PC-3 (cell line): ENCODE measurements at regions not wholly inside any gene's neighbourhood (a gene's known extent, or its start where the extent isn't known, plus 50 kb on each side); places are given as distances from the start of the nearest gene placed in this dataset.

Experiments used
- ATAC-seq: fragments of 200-7000 bp; cut with Tn5 transposase; 2 replicates; pipeline ENCODE4 v1.9.1; 2020; ENCODE audit warnings: mild to moderate bottlenecking, moderate library complexity
- BruUV-seq: library from RNA; stranded (reverse); fragments of 400-500 nt; replicated peaks from 2 replicates; lab custom pipeline; 2021; lab: Mats Ljungman, UMichigan
- CTCF ChIA-PET: fragments of 300-600 bp; sonication (Branson Sonifier 250); formaldehyde crosslinking; loops from one replicate; lab custom pipeline; 2022; ENCODE audit warnings: antibody characterized with exemption; lab: Charles Lee
- POLR2A ChIA-PET: fragments of 300-600 bp; sonication (Branson Sonifier 250); formaldehyde crosslinking; loops from one replicate; lab custom pipeline; 2022; ENCODE audit warnings: antibody characterized with exemption; ENCODE audit not compliant: unreplicated experiment; lab: Charles Lee
- DNase-seq: peaks from one replicate; pipeline ENCODE4 v3.0.0-alpha.2; 2015
- H2AFZ ChIP-seq: fragments of 300-600 bp; sonication (generic); 2 replicates; pipeline ENCODE4 v1.6.0; 2016; ENCODE audit warnings: antibody characterized with exemption, low read length
- H3F3A ChIP-seq: fragments of 300-600 bp; sonication (generic); one replicate; pipeline ENCODE4 v1.6.0; 2017; ENCODE audit warnings: antibody characterized with exemption, low read length, control low read depth, mild to moderate bottlenecking; ENCODE audit not compliant: unreplicated experiment
- H3K27ac ChIP-seq: fragments of 300-600 bp; sonication (generic); 2 replicates; pipeline ENCODE4 v1.5.1; 2016; ENCODE audit warnings: mild to moderate bottlenecking, low read length
- H3K27me3 ChIP-seq: fragments of 300-600 bp; sonication (generic); 2 replicates; pipeline ENCODE4 v1.6.1; 2016; ENCODE audit warnings: low read length, mixed read lengths
- H3K36me3 ChIP-seq: fragments of 300-600 bp; sonication (generic); 2 replicates; pipeline ENCODE4 v1.6.1; 2016; ENCODE audit warnings: low read depth, mixed run types, low read length, mixed read lengths
- H3K4me1 ChIP-seq: fragments of 300-600 bp; sonication (generic); 2 replicates; pipeline ENCODE4 v1.5.1; 2016; ENCODE audit warnings: low read length; ENCODE audit not compliant: insufficient read depth
- H3K4me2 ChIP-seq: fragments of 300-600 bp; sonication (generic); 2 replicates; pipeline ENCODE4 v1.6.0; 2016; ENCODE audit warnings: low read length
- H3K4me3 ChIP-seq: fragments of 300-600 bp; sonication (generic); 2 replicates; pipeline ENCODE4 v1.5.1; 2016; ENCODE audit warnings: mild to moderate bottlenecking, low read length, mixed read lengths
- H3K79me2 ChIP-seq: fragments of 300-600 bp; sonication (generic); 2 replicates; pipeline ENCODE4 v1.6.1; 2017; ENCODE audit warnings: low read length, mixed read lengths
- H3K9ac ChIP-seq: fragments of 300-600 bp; sonication (generic); 2 replicates; pipeline ENCODE4 v1.6.0; 2016; ENCODE audit warnings: mild to moderate bottlenecking, low read length
- H3K9me2 ChIP-seq: fragments of 300-600 bp; sonication (generic); replicated peaks from 2 replicates; pipeline ENCODE4 v1.6.1; 2016; ENCODE audit warnings: mixed run types, low read length, mixed read lengths
- H3K9me3 ChIP-seq: fragments of 300-600 bp; sonication (generic); 2 replicates; pipeline ENCODE4 v1.6.1; 2016; ENCODE audit warnings: low read length, mixed read lengths
- H4K20me1 ChIP-seq: fragments of 300-600 bp; sonication (generic); 2 replicates; pipeline ENCODE4 v1.6.1; 2016; ENCODE audit warnings: low read length, mixed read lengths
- EZH2 ChIP-seq: fragments of 300-600 bp; sonication (generic); IDR thresholded peaks from one replicate; pipeline ENCODE4 v1.6.1; 2017; ENCODE audit warnings: antibody characterized with exemption, mild to moderate bottlenecking, low read length; ENCODE audit not compliant: unreplicated experiment
- EZH2phosphoT487 ChIP-seq: fragments of 300-600 bp; sonication (generic); IDR thresholded peaks from 2 replicates; pipeline ENCODE4 v1.6.1; 2018; ENCODE audit warnings: mild to moderate bottlenecking, antibody characterized with exemption, low read length, borderline replicate concordance
- intact Hi-C: fragments of 100-400 bp; cut with micrococcal nuclease; formaldehyde crosslinking; loops from 2 replicates; pipeline ENCODE4 v1.9.0; 2023
- TF ChIP-seq, protein P1 (sequence below): fragments of 300-600 bp; sonication (generic); conservative IDR thresholded peaks from 2 replicates; pipeline ENCODE4 v1.5.1; 2017; ENCODE audit warnings: antibody characterized with exemption, low read depth, mild to moderate bottlenecking, low read length

DNA sequence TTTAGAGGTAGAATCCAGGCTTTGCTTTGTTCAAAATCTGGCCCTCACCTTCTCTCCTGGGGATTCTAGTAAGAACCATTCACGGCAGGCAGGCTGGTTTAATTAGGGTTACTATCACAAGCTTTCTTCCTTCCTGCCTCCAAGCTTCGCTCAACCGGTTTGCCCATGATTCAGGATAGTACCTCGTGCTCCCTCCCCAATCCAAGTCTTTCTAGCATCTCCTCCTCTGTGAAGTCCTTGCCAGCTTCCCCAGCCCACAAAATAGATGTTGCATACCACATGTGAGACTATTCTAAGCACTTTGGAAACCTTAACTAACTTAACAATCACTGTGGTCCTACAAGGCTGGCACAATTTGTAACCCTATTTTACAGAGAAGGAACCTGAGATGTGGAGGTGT, 135.1 kb downstream of the SOCS6 start:
- H3K79me2 ChIP-seq, result no peaks in the 10 kb centered on the region
- no peaks in the 10 kb centered on the region for H3K9me3 ChIP-seq
- H3K36me3 ChIP-seq, result no peaks in the 10 kb centered on the region
- BruUV-seq, result no TSS peak
- H3K9ac ChIP-seq, result peak overlapping the region; percentile 63
- H3K27me3 ChIP-seq, result no peaks in the 10 kb centered on the region
- no peaks in the 10 kb centered on the region for H4K20me1 ChIP-seq
- DNase-seq (peak; percentile 92), ATAC-seq (peak; percentile 35; the same call in 1 of the 2 replicates)
- H2AFZ ChIP-seq, result peak overlapping the region; percentile 17; the same call in 1 of the 2 replicates
- ChIA-PET CTCF (no interaction called here), POLR2A (no interaction called here)
- H3K4me3 ChIP-seq, result peak overlapping the region; percentile 1; the same call in 1 of the 2 replicates
- TF ChIP-seq, protein P1, sequence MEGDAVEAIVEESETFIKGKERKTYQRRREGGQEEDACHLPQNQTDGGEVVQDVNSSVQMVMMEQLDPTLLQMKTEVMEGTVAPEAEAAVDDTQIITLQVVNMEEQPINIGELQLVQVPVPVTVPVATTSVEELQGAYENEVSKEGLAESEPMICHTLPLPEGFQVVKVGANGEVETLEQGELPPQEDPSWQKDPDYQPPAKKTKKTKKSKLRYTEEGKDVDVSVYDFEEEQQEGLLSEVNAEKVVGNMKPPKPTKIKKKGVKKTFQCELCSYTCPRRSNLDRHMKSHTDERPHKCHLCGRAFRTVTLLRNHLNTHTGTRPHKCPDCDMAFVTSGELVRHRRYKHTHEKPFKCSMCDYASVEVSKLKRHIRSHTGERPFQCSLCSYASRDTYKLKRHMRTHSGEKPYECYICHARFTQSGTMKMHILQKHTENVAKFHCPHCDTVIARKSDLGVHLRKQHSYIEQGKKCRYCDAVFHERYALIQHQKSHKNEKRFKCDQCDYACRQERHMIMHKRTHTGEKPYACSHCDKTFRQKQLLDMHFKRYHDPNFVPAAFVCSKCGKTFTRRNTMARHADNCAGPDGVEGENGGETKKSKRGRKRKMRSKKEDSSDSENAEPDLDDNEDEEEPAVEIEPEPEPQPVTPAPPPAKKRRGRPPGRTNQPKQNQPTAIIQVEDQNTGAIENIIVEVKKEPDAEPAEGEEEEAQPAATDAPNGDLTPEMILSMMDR, result no peak
- TF ChIP-seq EZH2 (no peak), EZH2phosphoT487 (no peak)
- no peaks in the 10 kb centered on the region for H3K9me2 ChIP-seq
- H3K4me1 ChIP-seq, result peaks cover 52% of the 10 kb centered on the region
- H3F3A ChIP-seq, result peaks cover 4% of the 10 kb centered on the region
- H3K27ac ChIP-seq, result peak overlapping the region; percentile 98
- peak overlapping the region; percentile 54 for H3K4me2 ChIP-seq
- intact Hi-C loops, result loop anchor here (2.0 kb wide), 2 partner anchors 129 to 181 kb away; no protein-coding TSS in a partner anchor

DNA sequence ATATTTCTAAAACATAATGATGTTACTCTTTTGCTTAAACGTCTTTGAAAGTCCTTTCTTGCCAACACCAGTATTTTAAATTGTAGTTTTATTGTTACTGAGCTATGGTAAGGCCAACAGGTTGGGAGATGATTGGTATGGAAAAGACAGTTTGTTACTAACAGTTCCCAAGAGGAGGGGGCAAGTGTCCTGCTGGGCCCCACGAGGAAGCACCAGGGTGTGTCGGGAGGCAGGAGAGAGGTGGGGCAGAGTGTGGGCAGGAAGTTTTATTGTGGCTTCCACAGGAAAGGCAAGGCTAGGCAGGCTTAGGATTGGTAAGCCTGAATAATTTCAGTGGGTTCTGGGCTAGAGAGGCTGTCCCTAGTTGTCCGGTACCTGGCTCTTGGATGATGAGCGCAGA, 134.3 kb downstream of the SOCS6 start:
- DNase-seq (peak; percentile 5), ATAC-seq (no peak)
- no peaks in the 10 kb centered on the region for H3K9me3 ChIP-seq
- H3K9me2 ChIP-seq, result no peaks in the 10 kb centered on the region
- H3K36me3 ChIP-seq, result no peaks in the 10 kb centered on the region
- H2AFZ ChIP-seq, result no peak overlapping the region
- H3K4me2 ChIP-seq, result peak overlapping the region; percentile 54
- TF ChIP-seq EZH2phosphoT487 (no peak), EZH2 (no peak)
- TF ChIP-seq, protein P1, result no peak
- intact Hi-C loops, result loop anchor here (2.0 kb wide), 2 partner anchors 128 to 180 kb away; no protein-coding TSS in a partner anchor
- H3F3A ChIP-seq, result peaks cover 4% of the 10 kb centered on the region
- H3K27me3 ChIP-seq, result no peaks in the 10 kb centered on the region
- peak overlapping the region; percentile 98 for H3K27ac ChIP-seq
- POLR2A ChIA-PET, result interaction anchor here (0.6 kb wide), 1 partner anchor 995 kb away, joined by 3 read pairs; no protein-coding TSS in a partner anchor
- CTCF ChIA-PET, result interaction anchor here (1.0 to 2.0 kb wide), 3 partner anchors 11 to 228 kb away, joined by 5 to 17 read pairs (median 9); no protein-coding TSS in a partner anchor
- no TSS peak for BruUV-seq
- no peaks in the 10 kb centered on the region for H3K79me2 ChIP-seq
- peak overlapping the region; percentile 7; the same call in 1 of the 2 replicates for H3K4me3 ChIP-seq
- H4K20me1 ChIP-seq, result no peaks in the 10 kb centered on the region
- H3K9ac ChIP-seq, result peak overlapping the region; percentile 63
- peaks cover 52% of the 10 kb centered on the region for H3K4me1 ChIP-seq

DNA sequence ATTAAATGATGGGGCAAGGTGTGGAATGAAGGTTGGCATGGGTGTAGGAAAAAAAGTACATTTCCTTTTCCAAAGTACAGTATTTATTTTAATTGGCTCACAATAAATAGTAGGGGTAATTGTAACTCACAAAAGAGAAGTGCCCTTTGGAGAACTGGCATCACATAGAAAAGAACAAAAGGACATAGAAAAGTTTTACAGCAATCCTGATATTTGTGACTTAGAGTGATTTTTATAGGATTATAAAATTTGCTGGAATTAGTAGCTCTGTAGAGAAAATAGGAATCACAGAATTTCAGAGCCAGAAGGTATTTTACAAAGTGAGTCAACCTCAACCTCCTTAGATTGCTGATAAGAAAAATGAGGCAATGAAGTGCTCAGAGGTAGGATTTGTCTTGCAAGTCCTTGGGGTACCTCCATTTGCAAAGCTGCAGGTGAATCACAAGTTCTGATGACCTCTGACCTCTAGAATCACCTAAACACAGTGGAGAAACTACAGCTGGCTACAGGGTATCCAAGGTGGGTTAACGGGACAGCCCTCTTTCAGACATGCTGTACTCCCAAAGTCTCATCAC, 133.6 kb downstream of the SOCS6 start:
- peaks cover 57% of the 10 kb centered on the region for H3K4me1 ChIP-seq
- TF ChIP-seq EZH2, result no peak
- TF ChIP-seq, protein P1, result no peak
- no peak for TF ChIP-seq EZH2phosphoT487
- no peak overlapping the region for H2AFZ ChIP-seq
- ChIA-PET CTCF (interaction anchor here (0.9 to 2.0 kb wide), 4 partner anchors 11 to 227 kb away, joined by 3 to 17 read pairs (median 7); no protein-coding TSS in a partner anchor), POLR2A (interaction anchor here (0.6 to 0.7 kb wide), 3 partner anchors 14 to 994 kb away, joined by 3 to 7 read pairs (median 3); no protein-coding TSS in a partner anchor)
- H3K9me2 ChIP-seq, result no peaks in the 10 kb centered on the region
- peak overlapping the region; percentile 63 for H3K9ac ChIP-seq
- H3K4me2 ChIP-seq, result peak overlapping the region; percentile 54
- H3K9me3 ChIP-seq, result no peaks in the 10 kb centered on the region
- no peaks in the 10 kb centered on the region for H3K36me3 ChIP-seq
- intact Hi-C loops, result loop anchor here (1.0 to 2.0 kb wide), 4 partner anchors 38 to 180 kb away; no protein-coding TSS in a partner anchor
- peak overlapping the region; percentile 7; the same call in 1 of the 2 replicates for H3K4me3 ChIP-seq
- BruUV-seq, result no TSS peak
- no peaks in the 10 kb centered on the region for H3K27me3 ChIP-seq
- ATAC-seq (peak; percentile 55), DNase-seq (peak; percentile 67)
- H4K20me1 ChIP-seq, result no peaks in the 10 kb centered on the region
- peak overlapping the region; percentile 98 for H3K27ac ChIP-seq
- H3F3A ChIP-seq, result peaks cover 4% of the 10 kb centered on the region
- no peaks in the 10 kb centered on the region for H3K79me2 ChIP-seq
